HPDE6-E6E7 (cell line): ENCODE measurements at regions not wholly inside any gene's neighbourhood (a gene's known extent, or its start where the extent isn't known, plus 50 kb on each side); places are given as distances from the start of the nearest gene placed in this dataset.

Experiments
- DNase-seq: peaks from one replicate; pipeline ENCODE4 v3.0.0; 2011; ENCODE audit warnings: missing footprints; ENCODE audit errors: extremely low spot score

- DNase-seq = no peak
These were observed 111.1 kb upstream of the SLC66A3 start for GRCh38 chr2:11044201-11044600.

- DNase-seq = no peak
These were observed 110.0 kb upstream of the SLC66A3 start for GRCh38 chr2:11045294-11045693.

DNA sequence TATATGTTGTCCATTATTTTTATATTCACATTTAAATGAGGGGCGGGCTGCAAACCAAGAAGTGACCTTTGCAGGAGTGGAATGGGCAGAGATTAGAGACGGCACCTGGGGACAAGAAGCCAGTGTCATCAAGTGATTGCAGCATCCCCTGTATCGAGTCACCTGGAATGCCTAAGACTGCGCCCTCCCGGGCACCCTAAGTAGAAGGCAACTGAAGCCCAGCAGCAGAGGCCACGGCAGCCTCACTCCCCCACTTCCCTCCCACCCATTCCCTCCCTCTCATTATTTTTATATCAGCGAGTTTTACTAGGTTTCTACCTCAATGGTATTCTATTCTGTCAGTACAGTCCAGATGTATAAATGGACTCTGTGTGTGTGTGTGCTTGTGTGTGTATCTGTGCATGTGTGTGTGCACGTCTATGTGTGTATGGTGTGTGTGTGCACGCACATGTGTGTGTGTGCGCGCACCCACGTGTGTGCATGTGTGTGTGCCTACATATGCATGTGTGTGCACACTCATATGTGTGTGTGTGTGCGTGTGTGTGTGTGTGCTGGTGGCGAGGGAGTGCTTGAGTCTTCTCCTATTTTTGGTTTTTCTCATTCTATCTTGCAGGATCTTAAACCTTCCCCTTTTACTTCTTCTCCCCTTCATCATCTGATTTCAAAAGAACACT, 106.8 kb upstream of the SLC66A3 start:
- DNase-seq = no peak

DNA sequence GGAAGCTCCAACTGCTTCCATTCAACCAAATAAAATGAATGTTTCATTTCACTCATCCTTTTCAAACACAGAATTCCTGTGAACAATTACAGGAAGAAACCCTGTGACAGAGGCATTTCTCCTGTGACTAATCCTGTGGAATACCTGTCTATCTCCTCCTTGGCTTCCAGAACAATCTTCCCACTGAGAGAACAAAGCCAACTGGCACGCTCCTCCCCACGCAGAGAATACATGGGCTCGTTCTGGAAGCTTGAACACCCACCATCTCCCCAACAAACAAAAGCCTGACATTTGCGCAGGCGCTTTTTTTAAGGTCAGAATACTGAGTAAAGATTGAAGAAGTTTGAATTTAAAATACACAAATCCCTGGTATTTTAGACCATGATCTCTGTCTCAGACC, 104.7 kb upstream of the SLC66A3 start:
- no peak for DNase-seq

DNA sequence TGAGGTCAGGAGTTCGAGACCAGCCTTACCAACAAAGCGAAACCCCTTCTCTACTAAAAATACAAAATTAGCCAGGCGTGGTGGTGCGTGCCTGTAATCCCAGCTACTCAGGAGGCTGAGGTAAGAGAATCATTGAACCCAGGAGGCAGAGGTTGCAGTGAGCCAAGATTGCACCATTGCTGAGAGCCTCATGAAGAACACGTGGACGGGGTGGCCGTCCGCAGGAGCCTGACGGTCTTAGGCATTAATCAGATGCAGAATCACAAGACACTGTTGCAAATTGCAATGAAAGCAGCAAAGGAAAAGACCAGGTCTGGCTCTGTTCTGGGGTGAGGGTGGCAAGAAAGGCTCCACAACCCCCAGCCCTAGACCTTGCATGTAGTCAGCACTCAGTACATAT, 104.0 kb upstream of the SLC66A3 start:
- no peak for DNase-seq

DNA sequence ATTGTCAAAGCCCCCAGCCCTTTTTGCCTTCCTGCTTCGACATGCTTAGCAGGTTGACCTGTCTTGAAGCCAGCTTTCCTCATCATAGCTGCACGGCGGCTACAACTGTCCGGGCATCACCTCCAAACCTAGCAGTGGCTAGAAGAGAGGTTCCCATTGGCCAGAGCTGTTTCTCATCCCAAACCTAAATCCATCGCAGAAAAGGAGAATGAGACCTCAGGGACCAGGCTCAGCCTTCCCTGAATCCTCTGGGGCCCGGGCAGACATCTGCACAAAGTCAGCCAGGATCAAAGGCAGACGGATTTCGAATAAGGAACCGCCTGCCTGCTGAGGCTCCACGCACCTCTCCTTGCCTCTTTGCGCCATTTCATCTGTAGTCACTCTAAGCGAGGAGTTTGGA, 101.7 kb upstream of the SLC66A3 start:
- no peak for DNase-seq

- DNase-seq = no peak
These were observed 100.2 kb upstream of the SLC66A3 start for GRCh38 chr2:11054783-11055678.

DNA sequence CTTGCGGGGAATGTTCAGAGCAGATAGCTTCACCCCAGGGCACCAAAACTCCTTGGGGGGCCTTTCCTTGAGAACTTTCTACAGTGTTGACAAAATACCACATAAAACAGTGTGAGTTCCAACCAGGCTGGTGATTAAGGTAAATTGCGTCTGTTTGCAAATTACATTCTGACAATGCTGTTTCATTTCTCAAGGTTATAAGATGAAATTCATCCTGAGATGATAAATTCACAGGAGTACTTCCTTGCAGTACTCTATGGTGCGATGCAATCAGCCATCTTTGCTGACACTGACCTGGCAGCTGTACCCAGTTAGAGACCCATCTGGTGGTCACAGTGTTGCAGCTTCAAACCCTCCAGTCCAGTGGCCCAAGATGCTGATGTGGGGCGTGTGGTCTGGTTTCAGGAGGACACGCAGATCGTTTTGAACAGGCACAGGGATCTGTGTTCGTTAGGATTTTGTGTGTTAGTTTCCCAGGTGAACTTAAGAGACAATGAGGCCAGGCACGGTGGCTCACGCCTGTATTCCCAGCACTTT, 99.5 kb upstream of the SLC66A3 start:
- no peak for DNase-seq

DNA sequence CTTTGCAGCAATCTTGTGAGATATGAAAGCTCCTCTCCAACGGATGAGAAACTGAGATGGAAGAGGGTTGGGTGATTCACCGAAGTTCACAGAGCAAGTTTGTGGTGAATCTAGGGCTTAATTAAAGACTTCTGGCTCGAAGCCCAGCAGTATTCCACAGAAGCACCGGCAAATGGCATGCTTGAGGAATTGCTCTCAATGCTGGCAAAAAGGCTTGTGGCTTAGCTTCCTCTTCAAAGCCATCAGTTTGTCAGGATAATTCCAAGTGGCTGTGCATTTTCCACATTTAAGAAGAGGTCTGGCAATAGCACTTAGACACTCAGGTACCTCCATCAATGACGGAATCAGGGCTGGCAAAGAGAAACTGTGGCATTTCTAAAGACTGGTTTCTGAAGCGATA, 98.7 kb upstream of the SLC66A3 start:
- DNase-seq = no peak

GRCh38 chr2:11057031-11057430, 98.2 kb upstream of the SLC66A3 start:
- no peak for DNase-seq

GRCh38 chr2:11058129-11058528, 97.1 kb upstream of the SLC66A3 start:
- DNase-seq = no peak

GRCh38 chr2:11060376-11061169, 94.7 kb upstream of the SLC66A3 start:
- DNase-seq = no peak

GRCh38 chr2:11065833-11066485, 89.3 kb upstream of the SLC66A3 start:
- DNase-seq = no peak

DNA sequence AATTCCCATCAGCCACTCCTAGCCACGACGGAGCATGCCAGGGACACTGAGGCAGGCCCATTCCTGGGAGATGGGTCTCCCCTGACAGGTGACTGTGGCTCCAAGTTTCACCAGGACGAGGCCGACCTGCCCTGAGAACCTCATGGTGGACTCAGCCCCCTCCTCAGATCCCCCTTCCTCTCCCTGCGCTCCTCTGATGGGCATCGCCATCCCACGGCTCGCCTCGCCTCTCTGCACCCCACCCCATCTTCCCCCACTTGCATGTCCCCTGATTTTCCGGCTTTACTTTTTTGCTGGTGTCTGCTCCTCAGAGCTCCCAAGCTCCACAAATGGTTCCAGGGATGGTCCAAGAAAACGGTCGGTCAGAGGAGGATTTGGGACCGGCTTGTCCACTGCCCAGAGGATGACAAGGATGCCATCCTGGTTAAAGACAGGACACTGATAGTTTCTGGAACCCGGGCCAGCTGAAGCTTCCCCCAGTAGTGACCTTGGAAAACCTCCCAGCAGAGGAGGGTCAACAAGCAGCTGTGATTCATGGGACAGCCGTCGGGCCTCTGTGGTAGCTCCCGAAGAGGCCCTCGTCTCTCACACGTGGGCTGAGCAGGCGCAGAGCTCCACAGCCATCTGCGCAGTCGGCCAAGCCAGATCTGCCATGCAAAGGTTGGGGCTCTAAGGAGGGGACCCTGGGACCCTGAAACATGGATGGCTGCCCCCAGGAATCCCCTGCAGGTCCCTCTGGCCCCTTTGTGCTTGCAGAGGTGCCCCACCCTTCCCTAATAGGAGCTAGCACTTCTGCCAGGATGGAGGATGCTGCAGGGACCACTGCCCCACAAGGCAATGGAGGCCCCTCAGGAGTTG, 87.8 kb upstream of the SLC66A3 start:
- no peak for DNase-seq

DNA sequence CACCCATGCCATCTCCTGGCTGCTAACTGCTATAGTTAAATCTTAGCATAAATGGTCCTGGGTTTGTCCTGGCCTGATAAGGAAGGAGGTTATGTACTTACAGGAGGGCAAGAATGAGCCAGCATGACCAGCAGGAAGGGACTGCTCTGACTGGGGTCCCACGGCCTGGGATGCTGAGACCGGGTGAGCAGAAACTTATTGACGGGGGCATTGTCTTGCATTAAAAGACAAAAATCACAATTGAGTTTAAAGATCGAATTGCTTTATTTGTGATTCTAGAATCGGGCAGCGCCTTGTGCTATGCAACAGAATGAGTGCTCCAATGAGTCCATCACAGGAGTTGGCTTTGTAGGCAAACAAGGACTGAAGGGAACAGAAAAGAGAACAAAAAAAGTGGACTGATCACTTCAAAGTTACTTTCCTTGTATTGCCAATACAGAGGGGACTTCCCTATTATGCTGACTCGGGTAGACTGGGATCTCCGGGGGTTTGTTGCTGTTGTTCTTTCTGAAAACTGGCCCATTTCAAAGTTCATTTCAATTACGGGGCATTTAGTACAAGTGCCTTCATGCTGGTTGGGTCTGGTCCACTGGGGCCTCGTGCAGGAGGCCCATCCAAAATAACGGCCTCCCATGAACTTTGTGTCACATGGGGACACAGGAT, 87.1 kb upstream of the SLC66A3 start:
- DNase-seq = no peak

DNA sequence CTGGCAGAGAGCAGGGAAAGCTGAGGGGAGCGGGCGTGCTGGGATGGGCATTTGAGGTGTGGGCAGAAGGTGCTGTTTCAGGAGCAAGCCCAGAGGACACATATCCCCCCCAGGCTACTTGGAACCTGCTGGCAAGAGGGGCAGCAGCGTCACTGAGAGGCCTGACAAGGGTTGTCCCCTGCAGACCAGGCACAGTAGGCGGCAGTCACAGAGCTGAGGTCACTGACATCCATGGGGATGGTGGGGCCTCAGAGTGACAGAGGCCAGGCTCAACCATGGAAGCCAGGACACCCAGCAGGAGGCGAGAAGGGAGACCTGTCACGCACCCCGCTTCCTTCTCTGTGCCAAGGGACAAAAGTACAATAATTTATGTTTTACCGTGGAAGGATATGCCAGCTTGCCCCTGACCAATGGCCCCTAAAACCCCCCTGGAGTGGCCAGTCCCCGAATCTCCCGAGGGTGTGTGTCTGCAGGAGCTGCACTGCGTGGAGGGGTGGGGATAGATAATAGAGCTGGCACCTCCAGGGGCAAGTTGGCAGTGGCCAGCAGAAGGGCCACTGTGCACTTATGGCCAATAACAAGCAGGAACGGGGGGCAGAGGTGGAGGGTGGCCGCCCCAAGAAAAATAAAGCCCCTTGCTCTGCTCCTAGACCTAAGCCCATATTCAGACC, 86.3 kb upstream of the SLC66A3 start:
- DNase-seq = no peak

- no peak for DNase-seq
These were observed 85.6 kb upstream of the SLC66A3 start for GRCh38 chr2:11069566-11070185.

DNA sequence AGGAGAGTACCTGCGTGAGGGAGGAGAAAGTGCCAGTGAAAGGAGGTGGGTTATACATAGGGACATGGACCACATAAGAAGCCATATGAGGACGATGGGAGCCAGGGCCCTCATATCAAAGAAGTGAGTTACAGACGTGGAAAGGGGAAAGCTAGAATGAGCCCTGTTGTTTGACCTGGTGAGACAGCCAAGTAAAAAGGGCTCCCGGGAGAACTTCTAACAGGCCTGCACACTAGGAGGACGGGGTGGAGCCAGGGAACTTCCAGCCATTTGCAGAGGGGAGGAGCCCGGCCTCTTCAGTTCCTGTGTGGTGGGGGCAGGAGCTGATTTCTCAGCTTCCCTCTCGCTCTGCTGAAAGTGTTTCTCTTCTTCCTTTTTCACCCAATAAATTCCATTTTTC, 84.1 kb upstream of the SLC66A3 start:
- no peak for DNase-seq

GRCh38 chr2:11071939-11072338, 83.3 kb upstream of the SLC66A3 start:
- no peak for DNase-seq
